HG02610 (cell line): ENCODE measurements at regions not wholly inside any gene's neighbourhood (a gene's known extent, or its start where the extent isn't known, plus 50 kb on each side); places are given as distances from the start of the nearest gene placed in this dataset.
A peak's percentile ranks its signal among the peaks of the same experiment; 100 is the strongest.
"Not testable (repeated sequence)": the region's sequence is repeated elsewhere in the genome, so short reads cannot be mapped to it uniquely, and the experiment has no call there.

Experiments used
- ATAC-seq: cut with Tn5 transposase; IDR thresholded peaks from one replicate; pipeline ENCODE4 v1.9.1; 2021; ENCODE audit warnings: mild to moderate bottlenecking, moderate library complexity; ENCODE audit not compliant: unreplicated experiment

GRCh38 chr6:137610702-137611101 lies 116.5 kb upstream of the OLIG3 start:
- no peak for ATAC-seq

DNA sequence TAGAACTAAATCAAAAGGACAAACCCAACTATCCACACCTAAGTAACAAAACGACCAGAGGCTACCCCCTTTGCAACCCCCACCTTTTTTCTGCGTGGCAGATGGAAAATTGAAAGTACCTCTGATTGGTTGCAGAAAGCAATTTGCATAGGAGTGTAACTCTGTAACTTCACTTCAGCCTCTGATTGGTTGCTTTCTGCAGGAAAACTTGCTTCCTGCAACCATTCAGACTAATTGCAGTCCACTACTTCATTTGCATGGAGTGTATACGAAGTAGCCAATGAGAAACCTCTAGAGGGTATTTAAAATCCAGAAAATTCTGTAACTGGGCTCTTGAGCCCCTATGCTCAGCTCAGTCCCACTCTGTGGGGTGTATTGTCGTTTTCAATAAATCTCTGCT lies 129.1 kb upstream of the OLIG3 start:
- no peak for ATAC-seq

GRCh38 chr6:137625100-137625661 lies 131.0 kb upstream of the OLIG3 start:
- ATAC-seq = no peak

GRCh38 chr6:137625808-137626207 lies 131.6 kb upstream of the OLIG3 start:
- ATAC-seq = no peak

- ATAC-seq = peak; percentile 15
Measured at GRCh38 chr6:137630666-137631065, 136.5 kb upstream of the OLIG3 start.

DNA sequence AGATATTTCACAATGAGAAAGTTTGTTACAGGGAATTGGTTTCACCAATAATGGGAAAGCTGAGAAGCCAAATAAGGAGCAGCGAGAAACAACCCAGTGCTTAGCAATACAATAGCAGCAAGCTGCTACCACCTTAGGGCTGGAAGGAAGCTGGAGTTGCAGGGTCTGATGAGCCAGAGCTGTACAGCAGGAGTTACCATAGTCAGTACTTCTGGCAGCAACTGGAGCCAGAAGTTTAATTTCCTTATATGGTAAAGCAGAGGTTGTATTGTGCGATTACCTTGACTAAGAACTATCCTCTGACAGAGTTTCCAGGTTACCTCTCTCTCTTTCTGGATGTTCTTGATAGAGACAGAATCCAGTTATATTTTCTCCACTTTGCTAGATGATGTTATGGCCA lies 137.1 kb upstream of the OLIG3 start:
- ATAC-seq = peak; percentile 72

DNA sequence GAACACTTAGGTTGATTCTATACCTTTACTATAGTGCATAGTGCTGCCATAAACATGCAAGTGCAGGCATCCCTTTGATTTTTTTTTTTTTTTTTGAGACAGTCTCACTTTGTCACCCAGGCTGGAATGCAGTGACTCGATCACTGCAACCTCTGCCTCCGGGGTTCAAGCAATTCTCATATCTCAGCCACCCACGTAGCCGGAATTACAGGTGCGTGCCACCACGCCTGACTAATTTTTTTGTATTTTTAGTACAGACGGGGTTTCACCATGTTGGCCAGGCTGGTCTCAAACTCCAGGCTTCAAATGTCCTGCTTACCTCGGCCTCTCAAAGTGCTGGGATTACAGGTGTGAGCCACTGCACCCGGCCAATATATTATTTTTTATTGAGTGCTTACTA lies 140.0 kb upstream of the OLIG3 start:
- ATAC-seq = not testable (repeated sequence)

- ATAC-seq = no peak
Measured at GRCh38 chr6:137637121-137637520, 142.9 kb upstream of the OLIG3 start.

GRCh38 chr6:137638926-137639706 lies 144.9 kb upstream of the OLIG3 start:
- no peak for ATAC-seq

- no peak for ATAC-seq
Measured at GRCh38 chr6:137640086-137640485, 145.9 kb upstream of the OLIG3 start.

GRCh38 chr6:137641474-137642077 lies 147.4 kb upstream of the OLIG3 start:
- ATAC-seq = peak; percentile 79

GRCh38 chr6:137643210-137643609 lies 149.0 kb upstream of the OLIG3 start:
- ATAC-seq = not testable (repeated sequence)

DNA sequence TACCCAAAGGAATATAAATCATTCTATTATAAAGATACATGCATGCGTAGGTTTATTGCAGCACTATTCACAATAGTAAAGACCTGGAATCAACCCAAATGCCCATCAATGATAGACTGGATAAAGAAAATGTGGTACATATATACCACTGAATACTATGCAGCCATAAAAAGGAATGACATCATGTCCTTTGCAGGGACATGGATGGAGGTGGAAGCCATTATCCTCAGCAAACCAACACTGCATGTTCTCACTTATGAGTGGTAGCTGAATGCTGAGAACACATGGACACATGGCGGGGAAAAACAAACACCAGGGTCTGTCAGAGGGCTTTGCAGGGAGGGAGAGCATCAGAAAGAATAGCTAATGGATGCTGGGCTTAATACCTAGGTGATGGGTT lies 149.4 kb upstream of the OLIG3 start:
- not testable (repeated sequence) for ATAC-seq

GRCh38 chr6:137645850-137646249 lies 151.7 kb upstream of the OLIG3 start:
- ATAC-seq = no peak

GRCh38 chr6:137646484-137646883 lies 152.3 kb upstream of the OLIG3 start:
- ATAC-seq = no peak

GRCh38 chr6:137647762-137648447 lies 153.7 kb upstream of the OLIG3 start:
- no peak for ATAC-seq

- ATAC-seq = no peak
Measured at GRCh38 chr6:137650720-137651119, 156.5 kb upstream of the OLIG3 start.

- no peak for ATAC-seq
Measured at GRCh38 chr6:137651178-137651577, 157.0 kb upstream of the OLIG3 start.

DNA sequence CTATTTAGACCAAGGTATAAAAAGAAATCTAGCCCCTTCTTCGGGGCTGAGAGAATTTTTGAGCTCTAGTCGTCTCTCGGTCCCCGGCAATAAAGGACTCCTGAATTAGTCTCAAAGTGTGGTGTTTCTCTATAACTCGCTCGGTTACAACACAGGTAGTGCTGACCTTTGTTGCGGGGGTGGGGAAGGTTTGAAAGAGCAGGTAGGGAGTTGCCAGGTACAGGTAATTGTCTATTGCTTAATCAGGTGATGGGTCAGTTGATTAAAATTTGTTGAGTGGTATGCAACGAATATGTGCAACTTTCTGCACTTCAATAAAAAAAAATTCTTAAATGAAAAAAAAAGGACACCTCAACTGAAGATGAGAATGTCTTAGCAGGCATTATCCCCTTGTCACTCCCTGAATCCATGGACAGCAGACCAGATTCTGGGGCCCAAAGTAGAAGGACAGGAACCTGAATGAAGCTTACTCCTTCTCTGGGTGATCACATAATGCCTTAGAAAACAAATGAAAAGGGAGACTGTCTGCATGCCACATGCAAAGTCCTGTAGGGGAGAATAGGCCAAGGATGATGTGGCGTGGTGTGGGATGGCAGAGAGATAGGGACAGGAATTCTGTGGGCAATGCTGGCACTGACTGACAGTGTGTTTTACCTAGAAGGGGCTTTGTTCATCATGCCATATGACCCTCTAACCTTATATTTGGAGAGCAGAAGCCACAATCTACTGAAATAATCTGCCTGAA lies 157.6 kb upstream of the OLIG3 start:
- ATAC-seq = no peak

DNA sequence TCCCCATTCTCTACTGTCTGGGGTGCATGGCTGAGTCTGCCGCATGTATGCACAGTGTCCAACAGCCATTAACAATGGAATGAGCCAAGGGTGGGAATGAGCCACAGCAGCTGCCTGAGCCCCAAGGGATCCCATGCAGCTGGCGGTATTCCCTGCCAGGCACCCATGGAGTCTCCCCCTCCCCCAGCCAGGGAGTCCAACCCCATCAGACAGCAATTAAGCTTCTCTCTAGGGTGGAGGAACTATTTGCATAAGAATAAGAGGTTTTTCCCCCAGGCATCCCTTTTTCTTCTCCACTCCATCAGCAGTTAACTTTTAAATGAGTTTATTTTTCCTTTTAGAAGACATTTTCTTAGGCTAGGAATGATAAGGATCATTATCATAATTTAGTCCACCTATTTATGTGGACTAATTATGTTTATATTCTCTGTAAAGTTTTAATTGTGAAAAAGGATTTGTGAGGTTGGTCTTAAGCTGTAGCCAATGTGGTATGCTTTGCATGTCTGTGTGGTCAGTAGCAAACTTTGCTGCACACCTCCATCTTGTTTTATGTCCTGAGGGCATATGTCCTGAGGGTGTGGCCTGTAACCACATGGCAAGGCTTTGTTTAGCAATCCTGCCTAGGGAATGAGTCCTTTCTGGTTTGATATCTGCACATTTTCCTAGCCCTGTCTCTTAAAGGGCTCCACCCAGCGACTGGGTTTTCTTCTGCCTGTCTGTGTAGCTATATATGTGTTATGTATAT lies 158.9 kb upstream of the OLIG3 start:
- no peak for ATAC-seq
